GM19395 (cell line): ENCODE measurements at regions not wholly inside any gene's neighbourhood (a gene's known extent, or its start where the extent isn't known, plus 50 kb on each side); places are given as distances from the start of the nearest gene placed in this dataset.
"Not testable (repeated sequence)": the region's sequence is repeated elsewhere in the genome, so short reads cannot be mapped to it uniquely, and the experiment has no call there.

ENCODE experiments used
- ATAC-seq: cut with Tn5 transposase; IDR thresholded peaks from one replicate; pipeline ENCODE4 v1.9.1; 2021; ENCODE audit warnings: mild to moderate bottlenecking, moderate library complexity; ENCODE audit not compliant: unreplicated experiment

DNA sequence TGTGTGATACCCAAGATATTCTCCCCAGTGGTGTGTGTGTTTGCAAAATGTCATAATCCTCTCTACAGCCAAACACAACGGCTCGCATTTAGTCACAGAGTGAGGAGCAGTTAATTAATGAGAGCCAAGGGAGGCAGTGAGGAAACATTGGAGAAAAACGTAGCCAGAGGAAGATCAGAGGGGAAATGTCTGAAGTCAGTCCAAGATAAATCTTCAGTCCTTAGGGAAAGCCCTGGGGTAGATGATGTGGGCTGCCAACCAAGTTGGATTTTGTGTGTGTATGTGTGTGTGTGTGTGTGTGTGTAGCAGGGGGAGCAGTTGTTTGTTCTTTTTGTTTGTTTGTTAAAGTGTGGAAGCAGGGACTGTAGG is 201.0 kb upstream of the PTBP2 start:
- no peak for ATAC-seq

DNA sequence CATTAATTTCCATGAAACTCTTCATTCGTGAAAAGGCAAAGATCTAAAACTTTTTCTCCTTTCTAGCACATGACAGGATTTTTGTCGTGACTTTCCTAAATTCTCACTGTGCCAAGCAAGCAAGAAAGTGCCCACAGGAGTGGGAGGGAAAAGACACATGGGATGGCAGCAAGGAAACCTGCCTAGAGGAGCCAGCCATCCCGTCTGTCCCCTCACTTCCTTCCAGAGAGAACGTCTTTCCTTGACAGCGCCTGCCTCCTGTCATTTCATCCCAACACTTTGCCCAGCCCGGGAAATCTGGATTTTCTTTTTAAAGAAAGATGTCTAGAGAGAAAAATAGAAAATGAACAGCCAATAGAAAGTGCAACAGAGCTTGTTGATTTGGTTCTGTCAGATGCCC is 200.6 kb upstream of the PTBP2 start:
- no peak for ATAC-seq

DNA sequence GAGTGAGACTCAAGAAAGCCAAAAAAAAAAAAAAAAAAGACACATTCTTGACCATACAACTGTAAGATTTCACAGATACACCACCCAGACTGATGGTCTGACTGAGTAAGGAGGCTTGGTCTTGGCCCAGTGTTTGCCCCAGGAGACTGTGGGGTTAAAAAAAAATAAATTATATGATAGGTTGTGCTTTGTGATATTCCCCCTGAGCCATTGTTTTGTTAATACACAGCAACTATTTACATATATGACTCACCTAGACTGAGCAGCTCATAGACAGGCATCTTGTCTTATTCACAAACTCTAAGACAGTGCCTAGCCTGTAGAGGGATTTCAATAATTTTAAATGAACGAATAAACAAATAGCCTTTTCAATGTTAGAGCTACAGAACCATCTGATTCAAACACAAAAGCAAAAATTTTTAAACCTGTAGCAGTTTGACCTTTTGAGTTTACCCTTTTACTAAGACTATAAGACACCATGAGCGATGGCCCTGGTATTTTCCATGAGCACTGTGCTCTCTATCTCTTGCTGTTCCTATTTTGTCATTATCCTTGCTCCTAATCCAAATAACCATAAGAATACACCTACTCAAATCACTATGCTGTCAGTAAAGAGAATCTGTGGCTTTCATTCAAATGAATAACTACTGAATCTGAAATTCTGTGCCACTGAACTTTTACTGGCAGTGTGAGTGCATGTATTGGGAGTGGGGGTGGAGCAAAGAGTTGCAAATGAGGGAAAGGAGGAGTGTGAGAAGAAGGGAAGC is 199.4 kb upstream of the PTBP2 start:
- no peak for ATAC-seq

DNA sequence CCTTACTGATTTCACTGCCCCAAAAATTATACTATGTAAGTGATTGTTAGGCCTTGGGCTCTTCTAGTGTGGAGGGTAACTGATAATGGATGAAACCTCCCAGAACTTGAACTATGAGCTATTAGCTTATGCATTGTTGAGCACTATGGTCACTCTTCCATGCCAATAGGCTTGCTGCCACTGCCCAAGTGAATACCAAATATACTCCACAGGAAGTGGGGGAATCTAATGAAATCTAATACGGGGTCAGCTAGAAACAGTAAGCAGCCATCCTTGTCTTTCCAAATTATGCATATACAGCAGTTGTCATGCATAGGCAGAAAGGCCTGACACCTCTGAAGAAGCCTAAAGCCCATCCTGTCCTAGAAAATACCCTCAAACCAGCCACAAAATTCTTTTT is 198.7 kb upstream of the PTBP2 start:
- no peak for ATAC-seq

DNA sequence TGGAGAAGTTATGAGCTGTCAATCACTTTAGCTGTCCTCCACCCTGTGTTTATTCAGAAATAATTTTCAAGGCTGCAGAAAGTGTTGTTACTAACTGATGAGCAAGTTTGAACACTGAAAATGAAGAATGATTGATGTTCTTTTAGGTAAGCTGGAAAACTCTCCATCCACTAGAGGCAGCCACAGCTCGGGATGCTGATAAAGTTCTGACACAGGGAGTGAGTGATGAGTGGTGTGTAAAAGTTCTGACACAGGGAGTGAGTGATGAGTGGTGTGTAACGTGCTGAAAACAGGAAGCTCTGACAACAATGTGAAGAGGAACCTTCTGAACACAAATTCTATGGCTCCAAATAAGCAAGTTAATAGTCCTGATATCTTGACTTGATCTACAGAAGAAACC is 197.5 kb upstream of the PTBP2 start:
- ATAC-seq: no peak

DNA sequence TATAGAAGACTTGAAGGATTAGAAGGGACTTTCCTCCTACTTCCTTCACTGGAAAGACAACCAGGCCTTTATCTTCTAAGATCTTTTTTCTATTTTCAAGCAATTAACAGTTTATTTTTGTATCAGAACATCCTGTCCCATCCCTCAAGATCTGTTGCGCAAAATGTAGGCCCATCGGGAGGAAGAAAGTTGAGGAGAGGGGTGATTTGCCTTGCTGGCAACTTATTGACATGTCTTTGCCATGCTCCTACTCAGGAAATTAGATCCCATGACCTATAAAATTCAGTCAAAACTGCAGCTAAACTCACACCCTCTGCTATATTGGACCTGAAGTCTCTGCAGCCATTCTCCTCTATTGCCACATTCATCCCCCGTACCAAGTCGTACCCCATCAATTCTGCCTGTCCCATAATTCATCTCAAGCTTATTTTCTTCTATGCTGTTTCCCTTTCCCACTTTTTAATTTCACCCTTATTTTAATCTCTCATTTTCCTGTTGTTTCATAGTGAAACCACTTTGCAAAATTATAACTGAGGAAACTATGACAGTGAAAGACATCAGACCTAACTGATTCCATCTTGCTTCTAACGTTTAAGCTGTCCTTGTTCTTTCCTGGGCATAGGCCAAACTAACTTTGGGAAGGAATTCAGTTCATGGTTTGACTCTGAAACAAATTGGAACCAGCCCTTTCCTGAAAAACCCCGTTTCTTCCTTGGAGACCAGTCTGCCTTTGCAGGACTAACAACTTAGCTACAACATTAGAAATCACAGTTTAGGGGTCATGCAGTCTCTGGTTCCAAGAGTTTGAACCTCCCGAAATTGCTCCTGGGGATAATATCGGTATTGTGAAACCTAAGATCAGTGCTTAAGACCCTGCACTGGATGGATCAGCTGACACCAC is 195.7 kb upstream of the PTBP2 start:
- no peak for ATAC-seq

DNA sequence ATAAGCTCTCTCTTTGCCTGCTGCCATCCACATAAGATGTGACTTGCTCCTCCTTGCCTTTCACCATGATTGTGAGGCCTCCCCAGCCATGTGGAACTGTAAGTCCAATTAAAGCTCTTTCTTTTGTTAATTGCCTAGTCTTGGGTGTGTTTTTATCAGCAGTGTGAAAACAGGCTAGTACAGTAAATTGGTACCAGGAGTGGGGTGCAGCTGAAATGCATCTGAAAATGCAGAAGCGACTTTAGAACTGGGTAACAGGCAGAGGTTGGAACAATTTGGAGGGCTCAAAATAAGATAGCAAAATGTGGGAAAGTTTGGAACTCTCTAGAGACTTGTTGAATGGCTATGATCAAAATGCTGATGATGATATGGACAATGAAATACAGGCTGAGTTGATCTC is 192.9 kb upstream of the PTBP2 start:
- ATAC-seq: not testable (repeated sequence)

DNA sequence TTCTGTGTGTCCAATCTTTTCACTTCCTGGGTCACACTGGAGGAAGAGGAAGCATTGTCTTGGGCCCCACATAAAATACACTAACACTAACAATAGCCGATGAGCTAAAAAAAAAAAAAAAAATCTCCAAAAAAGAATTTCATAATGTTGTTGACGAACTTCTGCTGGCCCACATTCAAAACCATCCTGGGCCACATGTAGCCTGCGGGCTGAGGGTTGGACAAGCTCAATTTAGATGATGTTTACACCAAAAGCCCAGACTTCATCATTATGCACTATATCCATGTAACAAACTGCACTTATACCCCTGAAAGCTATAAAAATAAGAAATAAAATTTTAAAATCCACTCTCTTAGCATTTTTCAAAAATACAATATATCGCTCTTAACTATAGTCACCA is 187.8 kb upstream of the PTBP2 start:
- ATAC-seq: no peak

DNA sequence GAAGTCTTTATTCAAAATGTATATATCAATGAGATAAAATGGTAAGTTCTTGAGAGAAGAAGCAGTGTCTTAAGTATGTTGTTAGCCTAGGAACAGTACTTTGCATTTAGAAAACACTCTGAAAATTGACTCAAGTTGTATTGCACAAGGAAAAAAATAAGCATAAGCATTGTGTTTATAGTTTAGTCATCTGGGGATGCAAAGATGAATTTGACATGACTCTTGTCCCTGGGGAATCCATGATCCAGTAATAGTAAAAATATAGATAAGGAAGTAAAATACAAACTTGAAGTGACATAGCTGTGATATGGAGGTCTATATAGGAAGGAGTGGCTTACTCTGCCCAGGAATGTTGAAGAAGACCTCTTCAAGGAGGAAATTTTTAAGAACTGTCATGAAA is 185.0 kb upstream of the PTBP2 start:
- no peak for ATAC-seq

DNA sequence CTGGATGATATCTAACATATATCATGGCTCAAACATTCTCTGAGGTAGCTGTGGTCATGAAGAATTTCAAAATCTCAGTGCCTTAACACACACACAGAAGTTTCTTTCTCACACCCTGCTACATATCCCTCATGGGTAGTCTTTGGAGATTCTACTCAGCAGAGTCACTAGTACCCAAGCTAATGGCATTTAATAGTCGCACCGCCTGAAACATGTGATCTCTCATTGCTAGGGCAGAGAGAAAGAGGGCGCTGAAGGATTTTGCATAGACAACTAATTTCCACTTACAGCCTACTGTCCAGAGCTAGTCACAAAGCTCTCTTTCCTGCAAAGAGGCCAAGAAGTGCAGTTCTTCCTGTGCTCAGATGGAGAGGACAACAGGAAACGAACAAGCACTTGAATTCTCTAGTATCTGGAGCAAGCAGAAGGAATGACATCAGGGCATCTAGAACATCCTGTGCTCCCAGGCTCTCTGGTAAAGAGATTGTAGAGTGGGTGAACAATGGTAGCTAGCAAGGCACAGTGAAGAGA is 183.4 kb upstream of the PTBP2 start:
- no peak for ATAC-seq

DNA sequence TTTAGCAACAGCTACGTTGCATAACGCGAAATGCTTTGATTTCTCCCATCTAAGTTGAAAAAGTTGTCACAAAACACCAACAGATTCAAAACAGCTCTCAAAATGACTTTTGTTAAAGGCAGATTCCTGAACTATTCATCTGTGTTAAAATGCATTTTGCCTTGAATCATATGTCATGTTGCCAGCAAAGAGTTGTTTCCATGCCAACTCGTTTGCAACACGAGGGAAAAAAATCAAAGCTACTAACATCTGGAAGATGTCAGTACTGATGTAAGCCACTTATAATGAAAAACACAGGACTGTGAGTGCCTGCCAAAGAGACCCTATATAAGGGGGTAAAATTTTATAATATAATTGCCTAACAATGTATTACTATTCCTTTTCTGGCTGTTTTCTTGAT is 182.7 kb upstream of the PTBP2 start:
- ATAC-seq: no peak

DNA sequence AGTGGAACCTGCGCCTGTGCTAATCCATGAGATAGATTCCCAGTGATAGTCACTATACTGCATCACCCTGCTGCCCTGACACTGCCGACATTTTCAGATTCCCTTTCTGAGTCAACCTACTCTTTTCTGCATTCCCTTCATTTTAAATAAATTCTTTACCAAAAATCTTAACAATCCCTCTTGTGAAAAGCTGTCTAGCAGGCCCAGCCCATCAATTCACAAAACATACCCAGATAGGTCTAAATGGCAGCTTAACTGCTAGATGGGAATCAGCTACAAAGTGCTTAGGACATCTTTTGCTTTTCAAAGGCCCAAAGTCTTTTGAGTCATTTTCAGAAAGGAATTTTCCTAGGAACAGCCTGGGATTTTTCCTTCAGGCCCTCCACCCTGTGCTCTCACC is 180.1 kb upstream of the PTBP2 start:
- ATAC-seq: no peak

DNA sequence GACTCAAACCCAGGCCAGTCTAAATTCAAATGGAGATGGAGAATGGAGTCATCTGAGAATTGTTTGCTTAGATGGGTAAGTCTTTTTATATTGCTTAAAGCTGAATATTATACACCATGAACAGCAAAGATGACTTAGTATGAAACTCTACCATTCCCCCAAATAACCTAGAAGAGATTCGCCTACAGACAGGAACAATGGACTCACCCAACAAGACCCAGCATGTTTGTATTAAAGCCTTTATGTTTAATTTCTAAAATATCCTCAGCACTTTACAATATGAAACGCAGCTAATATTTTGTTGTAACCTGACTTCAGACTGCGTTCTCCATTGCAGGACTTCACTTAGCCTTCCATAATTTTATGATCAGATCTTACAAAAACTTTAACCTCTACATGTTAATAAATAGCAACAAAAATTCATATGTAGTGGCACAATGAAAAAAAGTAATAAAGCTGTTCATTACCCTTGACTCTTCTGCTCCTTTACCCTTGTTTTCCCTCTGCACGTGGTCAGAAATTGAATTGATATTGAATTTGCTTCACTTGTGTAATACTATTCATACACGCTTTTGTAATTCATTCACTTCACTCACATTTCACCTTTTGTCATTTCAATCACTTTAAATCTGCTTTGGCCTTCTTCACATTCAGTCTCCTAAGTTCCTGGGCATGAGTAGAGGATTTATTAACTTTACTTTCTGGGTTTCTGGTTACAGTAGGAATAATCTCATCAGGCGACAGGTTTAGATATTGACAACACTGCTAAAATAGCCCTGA is 177.3 kb upstream of the PTBP2 start:
- ATAC-seq: no peak

DNA sequence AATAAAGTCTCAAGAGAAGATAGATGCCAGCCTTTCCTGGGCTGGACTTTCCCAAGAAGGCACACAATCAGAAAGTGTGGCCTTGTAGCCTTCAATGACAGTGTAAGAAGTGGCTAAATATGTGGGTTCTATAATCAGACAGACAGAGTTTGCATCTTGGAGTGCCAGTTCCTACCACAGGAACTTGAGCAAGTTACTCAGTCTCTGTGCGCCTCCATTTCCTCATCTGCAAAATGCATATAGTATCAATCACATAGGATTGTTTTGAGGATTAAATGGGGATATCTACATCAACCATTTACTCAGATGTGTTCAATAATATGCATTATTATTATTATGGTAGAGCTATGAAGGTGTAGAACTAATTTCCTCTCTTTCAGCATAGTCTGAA is 176.8 kb upstream of the PTBP2 start:
- no peak for ATAC-seq

DNA sequence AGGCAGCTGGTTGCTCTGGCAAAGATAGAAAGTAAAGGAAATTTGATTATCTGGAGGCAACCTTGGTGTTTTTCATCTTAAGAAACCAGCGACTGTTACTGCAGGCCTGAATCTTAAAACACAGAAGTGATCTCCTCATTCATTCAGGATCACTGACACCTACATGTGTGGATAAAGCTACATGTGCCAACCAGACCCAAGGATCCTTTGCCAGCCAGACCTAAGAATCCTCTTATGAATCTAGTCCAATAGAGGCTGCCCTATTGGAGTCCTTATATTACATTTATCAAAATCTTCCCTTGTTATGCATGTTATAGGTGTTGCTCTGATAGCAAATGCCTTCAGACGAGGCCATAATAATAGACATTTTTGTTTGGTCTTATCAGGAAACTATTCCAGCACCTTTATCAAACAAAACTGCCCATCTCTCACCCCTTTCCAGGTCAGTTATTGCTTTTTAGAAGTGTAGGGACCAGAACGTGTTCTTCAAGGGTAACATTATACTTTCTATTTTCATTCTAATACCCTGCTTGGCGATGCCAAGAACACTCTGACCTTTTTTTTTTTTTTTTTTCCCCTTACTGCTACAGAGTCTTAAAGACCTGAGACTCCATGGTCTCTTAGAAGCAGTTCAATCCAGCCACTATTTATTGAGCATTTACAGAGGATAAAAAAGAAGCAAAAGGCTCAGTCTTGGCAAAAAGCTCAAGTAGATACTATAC is 175.5 kb upstream of the PTBP2 start:
- no peak for ATAC-seq

DNA sequence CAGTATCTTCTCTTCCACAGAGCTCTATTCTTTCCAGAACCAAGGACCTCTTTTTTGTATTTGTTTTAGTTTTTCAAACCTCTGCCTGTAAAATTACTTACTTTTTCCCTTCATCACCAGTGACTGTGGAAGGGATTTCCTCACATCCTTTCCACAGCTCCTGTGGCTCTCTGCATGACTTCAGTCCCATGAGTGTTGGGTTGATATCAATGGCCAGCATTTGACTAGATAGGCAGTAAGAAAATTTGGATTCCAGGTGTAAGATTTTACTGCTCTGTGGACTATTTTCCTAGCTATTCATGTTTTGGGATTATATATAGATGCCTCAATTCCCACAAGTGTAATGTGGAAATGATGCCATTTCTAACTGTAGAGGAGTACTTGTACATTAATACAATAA is 171.5 kb upstream of the PTBP2 start:
- ATAC-seq: no peak

DNA sequence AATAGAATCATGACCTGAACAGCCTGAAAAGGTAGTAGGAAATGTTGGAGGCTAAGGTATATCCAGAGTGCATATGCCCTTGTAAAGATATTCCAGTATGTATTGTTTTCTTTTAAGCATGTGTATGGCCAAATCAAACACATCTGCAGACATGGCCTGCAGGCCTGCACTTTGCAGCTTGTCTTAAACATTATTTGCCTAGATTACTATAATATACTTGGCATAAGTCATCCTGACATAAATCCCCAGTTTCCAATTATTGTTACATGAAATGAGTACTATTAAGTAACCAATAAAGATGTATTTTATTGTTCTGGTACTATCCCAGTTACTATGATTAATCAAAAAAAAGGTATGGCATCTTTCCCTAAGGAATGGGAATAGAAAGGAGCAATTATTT is 169.1 kb upstream of the PTBP2 start:
- no peak for ATAC-seq

DNA sequence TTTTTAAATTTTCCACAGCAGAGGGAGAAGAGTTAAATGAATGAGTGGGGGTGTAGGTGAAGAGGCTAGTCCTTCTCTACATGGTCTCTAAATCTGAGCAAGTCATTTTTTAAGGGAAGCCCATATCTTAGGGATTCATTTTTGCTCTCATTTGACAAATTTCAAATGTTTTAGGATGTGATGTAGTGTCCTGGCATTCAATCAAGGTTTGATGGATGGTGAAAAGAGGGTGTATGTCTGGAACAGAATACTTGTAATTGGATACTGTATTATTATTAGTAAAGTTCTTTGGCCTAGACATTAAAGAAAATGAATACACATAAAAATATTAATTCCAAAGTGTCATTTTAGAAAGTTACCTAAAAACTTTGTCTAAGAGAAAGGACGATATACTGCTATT is 167.8 kb upstream of the PTBP2 start:
- ATAC-seq: no peak

DNA sequence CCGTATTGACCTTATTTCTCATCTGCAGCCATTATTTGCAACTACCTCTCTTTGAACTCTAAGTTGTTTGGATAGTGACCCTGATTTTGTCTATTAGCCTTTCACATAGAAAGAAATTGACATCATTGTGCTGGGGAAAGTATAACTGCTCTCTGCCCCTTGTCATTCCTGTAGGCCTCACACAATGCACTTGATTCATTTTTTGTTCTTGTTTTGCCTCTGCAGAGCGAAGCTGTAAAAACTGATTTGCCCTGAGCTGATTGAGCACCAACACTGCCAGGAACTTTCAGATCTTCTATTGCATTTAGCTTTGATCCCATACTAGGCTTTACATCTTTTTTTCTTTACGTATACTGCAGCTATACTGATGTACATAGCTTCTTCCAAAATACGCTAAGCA is 167.2 kb upstream of the PTBP2 start:
- no peak for ATAC-seq

DNA sequence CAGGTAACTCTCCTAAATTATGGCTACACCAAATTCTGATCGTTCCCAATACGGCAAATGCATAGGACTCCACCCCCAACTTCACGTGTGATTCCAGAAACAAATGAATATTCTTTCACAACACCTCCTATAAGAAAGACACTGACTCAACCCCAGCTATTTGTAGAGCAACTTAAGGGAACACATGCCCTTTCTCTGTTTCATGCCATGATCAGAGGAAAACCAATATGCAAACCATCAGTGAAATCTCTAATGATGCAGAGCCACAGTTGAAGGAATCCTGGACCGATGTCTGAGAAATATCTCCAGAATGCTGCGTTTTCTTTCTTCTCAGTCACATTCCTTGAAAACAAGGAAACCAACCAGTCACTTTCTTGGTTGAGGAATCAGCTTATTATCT is 164.2 kb upstream of the PTBP2 start:
- ATAC-seq: no peak

DNA sequence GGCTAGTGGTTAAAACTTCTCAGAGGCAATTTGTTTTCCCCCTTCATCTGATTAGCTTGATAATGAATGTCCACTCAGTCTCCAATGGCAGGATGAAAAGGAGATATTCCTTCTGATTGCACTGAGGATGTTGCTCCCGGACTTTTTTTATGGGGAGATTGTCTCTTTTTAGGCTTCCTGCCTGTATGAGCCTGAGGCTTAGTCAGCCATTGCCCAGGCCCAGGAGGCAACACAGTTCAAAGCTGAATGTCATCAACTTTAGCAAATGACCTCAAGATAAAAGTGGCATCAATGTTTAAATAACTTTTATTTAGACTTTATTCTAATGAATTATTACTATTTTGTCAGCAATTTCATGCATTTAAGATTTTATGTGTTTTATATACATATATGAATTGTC is 162.9 kb upstream of the PTBP2 start:
- ATAC-seq: no peak
